ENCODE measurements at regions not wholly inside any gene's neighbourhood (a gene's known extent, or its start where the extent isn't known, plus 50 kb on each side); places are given as distances from the start of the nearest gene placed in this dataset.

DNA sequence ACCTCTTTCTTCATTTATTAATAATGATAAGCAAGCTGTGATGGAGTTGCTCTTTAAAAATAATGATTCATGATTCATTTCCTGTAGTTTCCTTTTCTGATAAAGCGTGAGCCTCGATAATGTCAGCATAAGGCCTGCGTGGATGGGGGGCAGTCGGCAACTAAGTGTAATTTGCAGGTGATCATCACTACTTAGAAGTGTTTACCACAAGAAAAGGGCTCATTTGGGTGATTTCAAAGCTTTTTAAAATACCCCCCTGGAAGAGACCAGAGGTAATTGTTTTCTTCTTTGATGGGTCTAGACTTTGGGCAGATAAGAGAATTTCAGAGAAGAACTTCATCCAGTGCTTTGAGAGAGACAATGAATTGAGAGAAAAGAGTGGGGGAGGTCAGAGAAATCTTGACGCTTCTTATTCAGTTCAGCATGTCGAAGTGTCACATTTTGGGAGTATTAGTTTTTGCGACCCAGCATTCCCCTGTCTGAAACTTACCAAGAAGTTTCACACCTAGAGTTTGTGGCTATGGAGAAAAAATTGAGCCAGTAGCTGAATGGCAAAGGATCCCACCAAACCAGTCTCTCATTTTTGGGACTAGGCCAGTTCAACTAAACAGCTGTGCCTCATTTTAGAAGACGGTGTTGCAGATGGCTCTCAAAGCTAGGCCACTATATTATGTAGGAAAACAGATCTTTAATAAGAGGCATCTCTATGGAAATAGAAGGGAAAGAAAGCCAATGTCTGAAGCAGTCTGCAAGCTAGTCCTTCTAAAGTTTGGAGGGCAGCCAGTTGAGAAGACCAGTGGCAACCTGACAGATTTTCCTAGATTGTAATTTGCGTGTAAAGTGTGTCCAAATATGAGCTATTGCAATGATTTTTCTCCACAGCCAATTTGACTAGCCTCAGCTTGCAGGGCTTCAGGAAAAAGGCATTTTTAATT, 171.0 kb upstream of the PPP1R2C start:
- H3K36me3 ChIP-seq, result no peaks in the 10 kb centered on the region
- TF ChIP-seq, protein P1, sequence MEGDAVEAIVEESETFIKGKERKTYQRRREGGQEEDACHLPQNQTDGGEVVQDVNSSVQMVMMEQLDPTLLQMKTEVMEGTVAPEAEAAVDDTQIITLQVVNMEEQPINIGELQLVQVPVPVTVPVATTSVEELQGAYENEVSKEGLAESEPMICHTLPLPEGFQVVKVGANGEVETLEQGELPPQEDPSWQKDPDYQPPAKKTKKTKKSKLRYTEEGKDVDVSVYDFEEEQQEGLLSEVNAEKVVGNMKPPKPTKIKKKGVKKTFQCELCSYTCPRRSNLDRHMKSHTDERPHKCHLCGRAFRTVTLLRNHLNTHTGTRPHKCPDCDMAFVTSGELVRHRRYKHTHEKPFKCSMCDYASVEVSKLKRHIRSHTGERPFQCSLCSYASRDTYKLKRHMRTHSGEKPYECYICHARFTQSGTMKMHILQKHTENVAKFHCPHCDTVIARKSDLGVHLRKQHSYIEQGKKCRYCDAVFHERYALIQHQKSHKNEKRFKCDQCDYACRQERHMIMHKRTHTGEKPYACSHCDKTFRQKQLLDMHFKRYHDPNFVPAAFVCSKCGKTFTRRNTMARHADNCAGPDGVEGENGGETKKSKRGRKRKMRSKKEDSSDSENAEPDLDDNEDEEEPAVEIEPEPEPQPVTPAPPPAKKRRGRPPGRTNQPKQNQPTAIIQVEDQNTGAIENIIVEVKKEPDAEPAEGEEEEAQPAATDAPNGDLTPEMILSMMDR (IDR thresholded peaks at IDR 0.05; ENCODE audit: low read depth, low read length), result no peak
- no peaks in the 10 kb centered on the region for H3K9me3 ChIP-seq (ENCODE audit: low read depth)
- peak in 1 of 2 donors; percentile 23 for DNase-seq (ENCODE audit: low read depth in 1 of 2, low spot score in 1 of 2)
- H3K4me1 ChIP-seq (ENCODE audit: low read depth), result no peaks in the 10 kb centered on the region
- H3K27me3 ChIP-seq, result no peaks in the 10 kb centered on the region
- no peak overlapping the region for H3K27ac ChIP-seq
- H3K4me3 ChIP-seq, result no peak overlapping the region

DNA sequence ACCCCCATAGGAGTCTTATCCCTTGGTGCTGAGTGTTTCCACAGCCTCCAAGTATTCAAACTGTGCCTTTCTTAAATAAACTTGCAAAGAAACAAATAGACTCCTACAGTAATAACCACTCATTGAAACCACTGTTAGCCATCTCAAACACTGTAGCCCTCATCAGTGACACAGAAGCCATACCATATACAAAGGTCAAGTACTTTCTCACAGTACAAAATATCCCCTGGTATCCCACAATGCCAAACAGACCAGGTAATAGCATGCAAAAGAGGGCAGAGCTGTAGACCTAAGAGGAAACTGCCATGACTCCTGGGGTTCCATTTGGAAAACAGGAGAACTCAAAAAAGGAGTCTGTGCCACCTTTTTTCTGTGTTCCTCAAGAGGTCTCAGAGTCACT, 173.8 kb upstream of the PPP1R2C start:
- Histone ChIP-seq H3K9me3 (ENCODE audit: low read depth) (no peaks in the 10 kb centered on the region), H3K27me3 (no peaks in the 10 kb centered on the region), H3K4me3 (no peak overlapping the region), H3K36me3 (no peaks in the 10 kb centered on the region), H3K27ac (no peak overlapping the region), H3K4me1 (ENCODE audit: low read depth) (peaks cover 9% of the 10 kb centered on the region)
- DNase-seq (ENCODE audit: low read depth in 1 of 2, low spot score in 1 of 2), result no peak
- TF ChIP-seq, protein P1 (IDR thresholded peaks at IDR 0.05; ENCODE audit: low read depth, low read length), result no peak

DNA sequence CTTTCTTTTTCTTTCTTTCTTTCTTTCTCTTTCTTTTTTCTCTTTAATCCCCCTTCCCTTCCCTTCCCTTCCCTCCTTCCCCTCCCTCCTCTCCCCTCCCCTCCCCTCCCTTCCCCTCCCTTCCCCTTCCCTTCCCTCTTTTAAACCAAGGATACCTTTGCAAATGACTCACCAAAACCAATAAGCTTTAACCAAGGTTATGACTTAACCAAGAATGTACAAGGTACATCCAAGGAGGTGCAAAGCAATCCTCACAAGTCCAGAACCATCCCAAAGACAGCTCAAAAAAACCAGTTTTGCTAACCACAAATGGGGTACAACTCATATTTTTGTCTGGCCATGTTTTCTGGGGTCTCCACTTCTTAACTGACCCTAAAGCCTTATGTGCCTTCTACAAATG, 174.7 kb upstream of the PPP1R2C start:
- no peak for DNase-seq (ENCODE audit: low read depth in 1 of 2, low spot score in 1 of 2)

DNA sequence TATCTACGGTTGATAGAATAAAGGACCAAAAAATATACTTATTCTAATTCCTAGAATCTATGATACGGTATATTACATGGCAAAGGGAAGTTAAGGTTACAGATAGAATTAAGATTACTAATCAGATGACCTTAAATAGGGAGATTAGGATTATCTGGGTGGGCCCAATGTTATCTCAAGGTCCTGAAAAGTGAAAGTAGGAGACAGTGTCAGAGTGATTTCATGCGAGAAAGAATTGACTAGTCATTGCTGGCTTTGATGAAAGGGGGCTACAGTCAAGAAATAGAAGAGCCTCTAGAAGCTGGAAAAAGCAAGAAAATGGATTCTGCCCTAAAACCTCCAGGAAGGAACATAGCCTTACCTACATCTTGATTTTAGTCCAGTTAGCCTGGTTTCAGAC, 176.9 kb upstream of the PPP1R2C start:
- H3K36me3 ChIP-seq, result no peaks in the 10 kb centered on the region
- H3K4me1 ChIP-seq (ENCODE audit: low read depth), result peaks cover 9% of the 10 kb centered on the region
- TF ChIP-seq, protein P1 (IDR thresholded peaks at IDR 0.05; ENCODE audit: low read depth, low read length), result no peak
- no peak for DNase-seq (ENCODE audit: low read depth in 1 of 2, low spot score in 1 of 2)
- H3K9me3 ChIP-seq (ENCODE audit: low read depth), result no peaks in the 10 kb centered on the region
- no peak overlapping the region for H3K4me3 ChIP-seq
- no peaks in the 10 kb centered on the region for H3K27me3 ChIP-seq
- no peak overlapping the region for H3K27ac ChIP-seq

More for the DNA sequence above, 174.7 kb upstream of the PPP1R2C start:
- no peak overlapping the region for H3K4me3 ChIP-seq
- TF ChIP-seq, protein P1 (IDR thresholded peaks at IDR 0.05; ENCODE audit: low read depth, low read length), result no peak
- H3K9me3 ChIP-seq (ENCODE audit: low read depth), result no peaks in the 10 kb centered on the region
- no peak overlapping the region for H3K27ac ChIP-seq
- H3K36me3 ChIP-seq, result no peaks in the 10 kb centered on the region
- peaks cover 9% of the 10 kb centered on the region for H3K4me1 ChIP-seq (ENCODE audit: low read depth)
- H3K27me3 ChIP-seq, result no peaks in the 10 kb centered on the region

DNA sequence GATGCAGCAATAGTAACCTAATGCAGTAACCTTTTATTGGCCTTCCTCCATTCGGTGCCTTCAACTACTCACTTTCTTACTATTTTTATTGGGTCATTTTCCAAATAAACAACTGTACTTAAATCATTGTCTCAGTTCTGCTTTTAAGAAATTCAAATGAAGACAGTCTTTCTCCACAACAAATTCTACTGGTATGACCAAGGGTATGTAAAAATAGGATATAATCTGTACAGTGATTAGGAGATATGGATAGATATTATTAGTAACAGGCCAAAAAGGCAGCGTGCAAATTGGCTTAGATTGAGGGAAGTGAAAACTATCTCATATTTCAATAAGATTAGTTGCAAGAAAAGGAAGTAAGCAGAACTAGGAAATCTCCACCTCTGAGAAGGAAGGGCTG, 177.4 kb upstream of the PPP1R2C start:
- DNase-seq (ENCODE audit: low read depth in 1 of 2, low spot score in 1 of 2), result no peak
- Histone ChIP-seq H3K4me1 (ENCODE audit: low read depth) (peaks cover 9% of the 10 kb centered on the region), H3K27ac (no peak overlapping the region), H3K9me3 (ENCODE audit: low read depth) (no peaks in the 10 kb centered on the region), H3K4me3 (no peak overlapping the region), H3K27me3 (no peaks in the 10 kb centered on the region), H3K36me3 (no peaks in the 10 kb centered on the region)
- TF ChIP-seq, protein P1 (IDR thresholded peaks at IDR 0.05; ENCODE audit: low read depth, low read length), result no peak
